Activated CD4-positive, alpha-beta memory T cell treated with anti-CD3 and anti-CD28 coated beads, Interleukin-2, amount 10 ng/mL, durations not matched to agents 7 days and 5 days (primary cell): ENCODE measurements at regions not wholly inside any gene's neighbourhood (a gene's known extent, or its start where the extent isn't known, plus 50 kb on each side); places are given as distances from the start of the nearest gene placed in this dataset.

Source experiments
- CTCF ChIA-PET: fragments of 350-600 bp; sonication (Branson Sonifier 250); formaldehyde crosslinking; loops from one replicate; lab custom pipeline; 2021; ENCODE audit warnings: antibody characterized with exemption, inconsistent platforms; lab: Charles Lee
- POLR2A ChIA-PET: fragments of 350-600 bp; sonication (Branson Sonifier 250); formaldehyde crosslinking; loops from one replicate; lab custom pipeline; 2021; ENCODE audit warnings: antibody characterized with exemption; lab: Charles Lee
- DNase-seq: peaks from one replicate; pipeline ENCODE4 v3.0.0-alpha.2; 2020
- H3K27ac Mint-ChIP-seq: one replicate; pipeline ENCODE4 v1.8.0; 2021; ENCODE audit warnings: mild to moderate bottlenecking, mixed read lengths
- H3K27me3 Mint-ChIP-seq: one replicate; pipeline ENCODE4 v1.8.0; 2021; ENCODE audit warnings: mixed read lengths
- H3K36me3 Mint-ChIP-seq: one replicate; pipeline ENCODE4 v1.8.0; 2021; ENCODE audit warnings: low read depth, mixed read lengths
- H3K4me1 Mint-ChIP-seq: one replicate; pipeline ENCODE4 v1.8.0; 2021; ENCODE audit warnings: mixed read lengths
- H3K4me3 Mint-ChIP-seq: one replicate; pipeline ENCODE4 v1.8.0; 2021; ENCODE audit warnings: mild to moderate bottlenecking, mixed read lengths
- H3K9me3 Mint-ChIP-seq: one replicate; pipeline ENCODE4 v1.8.0; 2021; ENCODE audit warnings: mixed read lengths

- H3K4me3 Mint-ChIP-seq, result no peak overlapping the region
- CTCF ChIA-PET, result no interaction called here
- no peaks in the 10 kb centered on the region for H3K9me3 Mint-ChIP-seq
- H3K27me3 Mint-ChIP-seq, result no peaks in the 10 kb centered on the region
- POLR2A ChIA-PET, result no interaction called here
- no peak for DNase-seq
- H3K27ac Mint-ChIP-seq, result no peak overlapping the region
- H3K4me1 Mint-ChIP-seq, result no peaks in the 10 kb centered on the region
- no peaks in the 10 kb centered on the region for H3K36me3 Mint-ChIP-seq
Measured at GRCh38 chr13:68048802-68049359, 818.7 kb upstream of the PCDH9 start.

GRCh38 chr13:68047889-68048288, 817.8 kb upstream of the PCDH9 start:
- Mint-ChIP-seq H3K36me3 (no peaks in the 10 kb centered on the region), H3K27me3 (no peaks in the 10 kb centered on the region), H3K4me1 (no peaks in the 10 kb centered on the region), H3K4me3 (no peak overlapping the region), H3K9me3 (peaks cover 5% of the 10 kb centered on the region), H3K27ac (no peak overlapping the region)
- POLR2A ChIA-PET, result no interaction called here
- no peak for DNase-seq
- CTCF ChIA-PET, result no interaction called here

GRCh38 chr13:68046903-68047302, 816.8 kb upstream of the PCDH9 start:
- H3K27ac Mint-ChIP-seq, result no peak overlapping the region
- no peak overlapping the region for H3K4me3 Mint-ChIP-seq
- no peaks in the 10 kb centered on the region for H3K27me3 Mint-ChIP-seq
- peaks cover 5% of the 10 kb centered on the region for H3K9me3 Mint-ChIP-seq
- no peak for DNase-seq
- CTCF ChIA-PET, result no interaction called here
- POLR2A ChIA-PET, result no interaction called here
- no peaks in the 10 kb centered on the region for H3K36me3 Mint-ChIP-seq
- H3K4me1 Mint-ChIP-seq, result no peaks in the 10 kb centered on the region

GRCh38 chr13:68030152-68030809, 800.1 kb upstream of the PCDH9 start:
- no peaks in the 10 kb centered on the region for H3K4me1 Mint-ChIP-seq
- peaks cover 6% of the 10 kb centered on the region for H3K9me3 Mint-ChIP-seq
- no peak overlapping the region for H3K4me3 Mint-ChIP-seq
- H3K27ac Mint-ChIP-seq, result no peak overlapping the region
- H3K36me3 Mint-ChIP-seq, result no peaks in the 10 kb centered on the region
- no peaks in the 10 kb centered on the region for H3K27me3 Mint-ChIP-seq
- ChIA-PET POLR2A (no interaction called here), CTCF (no interaction called here)
- no peak for DNase-seq

GRCh38 chr13:68028701-68029100, 798.6 kb upstream of the PCDH9 start:
- CTCF ChIA-PET, result no interaction called here
- H3K36me3 Mint-ChIP-seq, result no peaks in the 10 kb centered on the region
- H3K4me1 Mint-ChIP-seq, result no peaks in the 10 kb centered on the region
- DNase-seq, result no peak
- H3K9me3 Mint-ChIP-seq, result peaks cover 9% of the 10 kb centered on the region
- H3K27ac Mint-ChIP-seq, result no peak overlapping the region
- no peaks in the 10 kb centered on the region for H3K27me3 Mint-ChIP-seq
- POLR2A ChIA-PET, result no interaction called here
- H3K4me3 Mint-ChIP-seq, result no peak overlapping the region

- no peak overlapping the region for H3K27ac Mint-ChIP-seq
- POLR2A ChIA-PET, result no interaction called here
- H3K36me3 Mint-ChIP-seq, result no peaks in the 10 kb centered on the region
- no peak overlapping the region for H3K4me3 Mint-ChIP-seq
- no peaks in the 10 kb centered on the region for H3K4me1 Mint-ChIP-seq
- DNase-seq, result no peak
- CTCF ChIA-PET, result no interaction called here
- no peaks in the 10 kb centered on the region for H3K27me3 Mint-ChIP-seq
- H3K9me3 Mint-ChIP-seq, result peaks cover 5% of the 10 kb centered on the region
Measured at GRCh38 chr13:68027306-68027705, 797.2 kb upstream of the PCDH9 start.

- Mint-ChIP-seq H3K36me3 (no peaks in the 10 kb centered on the region), H3K27ac (no peak overlapping the region), H3K4me3 (no peak overlapping the region), H3K4me1 (no peaks in the 10 kb centered on the region), H3K9me3 (peaks cover 4% of the 10 kb centered on the region), H3K27me3 (no peaks in the 10 kb centered on the region)
- ChIA-PET POLR2A (no interaction called here), CTCF (no interaction called here)
- no peak for DNase-seq
Measured at GRCh38 chr13:68026077-68026476, 795.9 kb upstream of the PCDH9 start.

- H3K4me1 Mint-ChIP-seq, result no peaks in the 10 kb centered on the region
- ChIA-PET POLR2A (no interaction called here), CTCF (no interaction called here)
- H3K27me3 Mint-ChIP-seq, result no peaks in the 10 kb centered on the region
- H3K9me3 Mint-ChIP-seq, result peaks cover 2% of the 10 kb centered on the region
- no peaks in the 10 kb centered on the region for H3K36me3 Mint-ChIP-seq
- no peak for DNase-seq
- no peak overlapping the region for H3K27ac Mint-ChIP-seq
- H3K4me3 Mint-ChIP-seq, result no peak overlapping the region
Measured at GRCh38 chr13:68025604-68026003, 795.5 kb upstream of the PCDH9 start.

GRCh38 chr13:68023838-68024581, 793.9 kb upstream of the PCDH9 start:
- no peaks in the 10 kb centered on the region for H3K36me3 Mint-ChIP-seq
- CTCF ChIA-PET, result no interaction called here

GRCh38 chr13:68019901-68020300, 789.8 kb upstream of the PCDH9 start:
- CTCF ChIA-PET, result no interaction called here
- no peak for DNase-seq
- POLR2A ChIA-PET, result no interaction called here
- no peaks in the 10 kb centered on the region for H3K36me3 Mint-ChIP-seq
- H3K4me3 Mint-ChIP-seq, result no peak overlapping the region
- H3K9me3 Mint-ChIP-seq, result peaks cover 10% of the 10 kb centered on the region
- H3K27me3 Mint-ChIP-seq, result no peaks in the 10 kb centered on the region
- no peak overlapping the region for H3K27ac Mint-ChIP-seq
- no peaks in the 10 kb centered on the region for H3K4me1 Mint-ChIP-seq

More at GRCh38 chr13:68023838-68024581, 793.9 kb upstream of the PCDH9 start:
- Mint-ChIP-seq H3K4me1 (no peaks in the 10 kb centered on the region), H3K9me3 (peaks cover 7% of the 10 kb centered on the region), H3K27ac (no peak overlapping the region), H3K4me3 (no peak overlapping the region), H3K27me3 (no peaks in the 10 kb centered on the region)
- POLR2A ChIA-PET, result no interaction called here
- DNase-seq, result no peak

GRCh38 chr13:68009546-68009945, 779.4 kb upstream of the PCDH9 start:
- Mint-ChIP-seq H3K27ac (no peak overlapping the region), H3K4me1 (no peaks in the 10 kb centered on the region), H3K36me3 (no peaks in the 10 kb centered on the region), H3K9me3 (peaks cover 4% of the 10 kb centered on the region), H3K4me3 (no peak overlapping the region), H3K27me3 (no peaks in the 10 kb centered on the region)
- ChIA-PET POLR2A (no interaction called here), CTCF (no interaction called here)
- DNase-seq, result no peak

- DNase-seq, result no peak
- Mint-ChIP-seq H3K27me3 (no peaks in the 10 kb centered on the region), H3K36me3 (no peaks in the 10 kb centered on the region), H3K9me3 (peaks cover 4% of the 10 kb centered on the region), H3K4me3 (no peak overlapping the region), H3K4me1 (no peaks in the 10 kb centered on the region), H3K27ac (no peak overlapping the region)
- ChIA-PET CTCF (no interaction called here), POLR2A (no interaction called here)
Measured at GRCh38 chr13:68007576-68007975, 777.4 kb upstream of the PCDH9 start.

GRCh38 chr13:67996101-67996500, 766.0 kb upstream of the PCDH9 start:
- CTCF ChIA-PET, result no interaction called here
- no peaks in the 10 kb centered on the region for H3K4me1 Mint-ChIP-seq
- H3K4me3 Mint-ChIP-seq, result no peak overlapping the region
- POLR2A ChIA-PET, result no interaction called here
- H3K27me3 Mint-ChIP-seq, result no peaks in the 10 kb centered on the region
- H3K36me3 Mint-ChIP-seq, result no peaks in the 10 kb centered on the region
- H3K9me3 Mint-ChIP-seq, result peaks cover 10% of the 10 kb centered on the region
- H3K27ac Mint-ChIP-seq, result no peak overlapping the region
- no peak for DNase-seq

- ChIA-PET CTCF (no interaction called here), POLR2A (no interaction called here)
- Mint-ChIP-seq H3K4me3 (no peak overlapping the region), H3K27ac (no peak overlapping the region), H3K36me3 (no peaks in the 10 kb centered on the region), H3K27me3 (no peaks in the 10 kb centered on the region), H3K9me3 (peaks cover 3% of the 10 kb centered on the region), H3K4me1 (no peaks in the 10 kb centered on the region)
- no peak for DNase-seq
Measured at GRCh38 chr13:67990868-67991267, 760.7 kb upstream of the PCDH9 start.
